Muscle of back (tissue), 3 donors: ENCODE measurements at regions not wholly inside any gene's neighbourhood (a gene's known extent, or its start where the extent isn't known, plus 50 kb on each side); places are given as distances from the start of the nearest gene placed in this dataset.
"Not testable (repeated sequence)": the region's sequence is repeated elsewhere in the genome, so short reads cannot be mapped to it uniquely, and the experiment has no call there.

Experiments
- DNase-seq, 3 donors: peaks; one replicate each; pipeline versions ENCODE4 v3.0.0 to v3.0.0-alpha.2; 2013

DNA sequence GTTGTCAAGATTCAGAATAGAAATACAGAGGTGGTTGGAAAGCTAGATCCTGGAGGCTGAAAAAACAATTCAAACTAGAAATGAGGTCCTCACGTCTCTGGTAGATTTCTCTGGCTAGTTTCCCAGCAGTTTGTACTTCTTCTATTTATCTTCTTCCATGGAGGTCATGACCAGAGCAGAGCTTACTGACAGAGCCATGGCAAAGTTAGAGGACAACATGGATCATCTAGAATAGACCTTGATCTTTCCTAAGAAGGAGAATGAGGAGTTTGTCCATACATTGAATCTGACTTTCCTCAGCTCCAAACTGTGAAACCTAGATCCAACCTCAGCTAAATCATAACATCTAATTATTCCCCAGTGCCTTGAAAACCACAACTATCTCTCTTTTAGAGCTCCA is 900.8 kb upstream of the GOT2 start:
- peak in 1 of 3 donors; percentile 9 for DNase-seq

DNA sequence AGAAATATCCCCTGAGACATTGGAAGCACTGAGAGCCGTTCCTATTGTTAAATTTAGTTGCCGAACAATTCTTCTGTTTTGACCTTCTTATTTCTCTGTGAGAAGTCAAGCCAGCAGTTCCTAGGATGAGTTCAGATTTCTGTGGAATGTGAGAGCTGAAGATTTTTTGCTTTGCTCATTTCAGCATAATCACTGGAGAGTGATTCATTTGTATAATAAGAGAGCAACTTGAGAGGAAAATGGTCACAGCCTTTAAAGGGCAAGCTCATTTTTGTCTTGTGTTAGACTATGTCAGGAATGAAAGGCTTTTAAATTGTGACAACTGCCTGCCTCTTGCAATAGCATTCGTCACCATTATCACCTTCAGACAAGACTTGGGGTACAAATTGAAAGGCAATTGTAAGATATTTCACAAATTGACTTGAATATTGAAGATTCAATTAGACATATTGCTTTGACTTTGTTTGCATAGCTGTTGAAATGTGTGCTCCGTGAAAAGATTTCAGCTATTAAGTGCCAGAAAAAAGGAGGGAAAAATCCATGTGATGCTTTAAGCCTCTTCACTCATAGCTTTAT is 900.0 kb upstream of the GOT2 start:
- DNase-seq = peak in 1 of 3 donors; percentile 72

DNA sequence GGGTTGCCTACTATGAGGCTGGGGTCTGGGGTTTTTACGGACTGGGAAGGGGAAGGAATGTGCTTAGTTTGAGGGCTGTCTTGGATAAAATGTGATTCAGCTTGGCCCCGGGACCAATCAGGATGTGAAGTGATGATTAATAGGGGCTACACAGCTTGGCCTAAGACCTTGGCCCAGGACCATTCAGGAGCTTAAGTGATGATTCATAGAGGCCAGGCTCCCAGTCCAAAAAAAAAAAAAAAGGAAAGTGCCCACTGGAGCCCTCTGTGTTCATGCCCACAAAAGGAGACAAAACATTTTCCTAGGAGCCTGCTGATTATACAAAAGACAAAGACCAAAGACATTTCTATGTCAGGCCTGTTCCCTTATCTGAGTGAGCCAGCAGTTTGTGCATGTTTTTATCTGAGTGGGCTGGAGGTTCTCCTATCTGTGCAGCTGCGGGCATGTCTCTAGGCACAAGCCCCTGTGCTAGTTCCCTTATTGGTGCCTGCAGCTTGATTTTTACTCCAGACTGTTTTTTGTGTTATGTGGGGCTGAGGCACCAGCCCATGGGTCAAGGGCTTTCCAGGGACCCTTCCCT is 898.2 kb upstream of the GOT2 start:
- peak in 1 of 3 donors; percentile 7 for DNase-seq

DNA sequence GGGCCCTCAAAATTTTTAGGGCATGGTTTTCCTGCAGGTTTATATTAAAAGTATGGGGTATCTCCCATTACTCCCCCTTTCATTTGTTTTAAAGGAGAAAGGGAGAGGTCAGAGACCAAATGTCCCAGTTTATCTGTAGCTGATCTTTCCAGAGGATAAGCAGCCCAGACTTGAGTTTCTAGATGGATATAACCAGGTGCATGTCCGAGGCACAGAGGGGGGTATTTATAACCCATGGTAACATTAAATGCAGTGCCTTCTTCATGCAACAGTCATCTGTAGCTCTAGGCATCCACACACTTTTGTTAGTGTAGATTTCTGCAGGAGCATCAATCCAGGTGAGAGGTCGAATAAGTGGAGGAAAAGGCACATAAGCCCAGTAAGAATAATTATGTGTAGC is 890.3 kb upstream of the GOT2 start:
- not testable (repeated sequence) for DNase-seq

DNA sequence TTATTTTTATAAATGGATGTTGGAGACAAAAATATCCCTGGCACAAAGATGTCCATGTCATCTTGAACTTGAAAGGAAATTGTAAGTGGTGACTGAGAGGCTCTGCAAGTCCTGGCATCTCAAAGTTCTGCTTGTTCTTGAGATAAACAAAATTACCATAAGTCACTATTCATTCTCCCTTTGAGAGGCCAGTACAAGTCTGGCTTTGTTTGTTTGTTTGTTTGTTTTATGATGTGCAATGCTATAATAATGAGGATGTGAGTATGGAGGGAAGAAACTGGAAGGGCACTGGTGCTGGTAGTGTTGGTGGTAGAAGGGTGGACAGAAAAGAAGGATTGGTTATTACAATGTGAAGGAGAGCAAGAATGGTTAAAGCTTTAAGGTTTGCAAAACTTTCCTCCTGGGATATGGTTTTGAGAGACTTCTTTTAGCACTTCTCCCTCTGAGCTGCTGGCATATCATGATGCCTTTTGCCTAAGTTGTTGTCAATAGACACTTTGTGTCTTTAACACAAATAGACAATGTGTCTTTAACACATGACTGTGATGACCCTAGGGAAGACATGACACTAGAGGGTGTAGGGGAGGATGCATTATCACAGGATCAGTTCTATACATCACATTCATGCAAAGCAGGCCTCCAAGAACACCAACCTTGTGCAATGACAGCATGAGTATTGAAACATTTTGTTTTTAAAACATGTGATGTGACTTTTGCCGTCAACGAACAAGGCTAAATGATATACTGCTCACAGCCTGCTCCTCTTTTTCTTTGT is 880.5 kb upstream of the GOT2 start:
- no peak for DNase-seq

DNA sequence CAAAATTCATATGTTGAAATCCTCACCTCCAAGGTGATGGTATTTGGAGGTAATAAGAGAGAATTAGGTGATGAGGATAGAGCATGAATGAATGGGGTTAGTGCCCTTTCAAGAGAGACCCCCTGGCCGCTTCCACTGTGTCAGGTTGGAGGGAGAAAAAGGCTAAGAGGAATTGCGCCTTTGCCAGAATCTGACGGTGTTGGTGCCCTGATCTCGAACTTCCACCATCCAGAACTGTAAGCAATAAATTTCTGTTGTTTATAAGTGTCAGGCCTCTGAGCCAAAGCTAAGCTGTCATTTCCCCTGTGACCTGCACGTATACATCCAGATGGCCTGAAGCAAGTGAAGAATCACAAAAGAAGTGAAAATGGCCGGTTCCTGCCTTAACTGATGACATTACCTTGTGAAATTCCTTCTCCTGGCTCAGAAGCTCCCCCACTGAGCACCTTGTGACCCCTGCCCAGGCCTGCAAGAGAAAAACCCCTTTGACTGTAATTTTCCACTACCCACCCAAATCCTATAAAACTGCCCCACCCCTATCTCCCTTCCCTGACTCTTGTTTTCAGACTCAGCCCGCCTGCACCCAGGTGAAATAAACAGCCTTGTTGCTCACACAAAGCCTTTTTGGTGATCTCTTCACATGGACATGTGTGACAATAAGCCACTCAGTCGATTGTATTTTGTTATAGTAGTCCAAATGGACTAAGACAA is 878.9 kb upstream of the GOT2 start:
- not testable (repeated sequence) for DNase-seq

DNA sequence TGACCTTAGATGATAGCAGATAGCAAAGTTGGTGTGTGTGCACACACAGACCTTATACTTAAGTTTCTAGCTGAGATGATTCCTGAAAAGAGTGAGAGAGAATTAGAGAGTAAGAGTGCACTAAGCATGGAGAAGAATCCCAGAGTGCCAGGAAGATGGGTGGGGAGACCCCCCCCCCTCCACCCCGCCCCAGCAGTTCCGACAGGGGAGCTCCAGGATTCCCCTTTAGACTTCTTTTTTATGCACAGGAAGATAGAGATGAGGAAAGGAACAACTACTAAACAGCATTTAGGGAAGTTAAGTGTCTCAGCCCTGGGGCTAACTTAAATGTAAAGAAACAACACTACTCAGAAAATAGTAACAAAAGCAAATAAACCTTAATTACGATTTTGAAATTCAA is 878.0 kb upstream of the GOT2 start:
- DNase-seq = no peak

DNA sequence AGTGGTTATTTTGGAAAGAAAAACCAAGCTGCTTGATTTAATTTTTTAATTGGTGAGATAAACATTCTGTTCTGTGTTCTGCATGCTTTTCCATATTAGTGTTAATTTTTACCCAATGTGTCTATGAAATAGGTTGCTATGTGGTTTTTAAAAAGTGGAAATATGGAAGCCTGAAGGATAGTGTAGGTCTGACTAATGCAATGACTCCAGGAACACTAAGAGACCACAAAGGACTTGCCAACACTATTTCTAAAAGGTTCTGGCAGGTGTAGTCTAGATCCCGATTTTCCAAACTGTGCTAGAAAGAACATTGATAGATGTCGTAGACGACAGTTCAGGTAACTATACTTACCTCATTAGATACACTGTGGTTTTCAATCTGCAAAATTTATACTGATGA is 877.4 kb upstream of the GOT2 start:
- DNase-seq = no peak

DNA sequence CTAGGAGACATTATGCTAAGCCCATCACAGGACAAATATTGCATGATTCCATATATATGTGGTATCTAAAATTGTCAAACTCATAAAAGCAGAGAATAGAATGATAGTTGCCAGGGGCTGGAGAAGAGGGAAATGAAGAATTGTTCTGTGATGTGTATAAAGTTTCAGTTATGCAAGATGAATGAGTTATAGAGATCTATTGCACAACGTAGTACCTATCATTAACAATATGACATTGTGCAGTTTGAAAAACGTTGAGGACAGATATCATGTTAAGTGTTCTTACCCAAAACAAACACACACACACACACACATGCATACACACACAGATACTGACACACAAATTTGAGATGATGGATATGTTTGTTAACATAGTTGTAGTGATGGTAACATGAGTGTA is 871.6 kb upstream of the GOT2 start:
- DNase-seq = no peak

DNA sequence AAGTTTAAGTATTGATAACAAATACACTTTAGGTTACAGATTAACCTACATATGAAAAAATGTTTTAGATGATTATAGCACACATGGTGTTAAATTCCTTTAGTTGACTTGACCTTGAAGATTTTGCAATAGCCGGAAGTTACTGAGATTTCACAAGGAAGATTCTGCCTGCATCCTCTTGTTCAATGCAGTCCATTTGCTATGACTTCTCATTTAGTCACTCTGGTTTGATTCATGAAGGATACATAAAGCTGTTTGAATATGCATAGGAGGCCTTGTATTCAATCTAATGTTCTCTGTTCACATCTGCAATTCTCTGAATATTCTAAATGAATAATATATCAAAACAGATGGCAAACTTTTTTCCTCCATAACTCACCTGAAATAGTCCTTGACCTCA is 870.2 kb upstream of the GOT2 start:
- DNase-seq = no peak

DNA sequence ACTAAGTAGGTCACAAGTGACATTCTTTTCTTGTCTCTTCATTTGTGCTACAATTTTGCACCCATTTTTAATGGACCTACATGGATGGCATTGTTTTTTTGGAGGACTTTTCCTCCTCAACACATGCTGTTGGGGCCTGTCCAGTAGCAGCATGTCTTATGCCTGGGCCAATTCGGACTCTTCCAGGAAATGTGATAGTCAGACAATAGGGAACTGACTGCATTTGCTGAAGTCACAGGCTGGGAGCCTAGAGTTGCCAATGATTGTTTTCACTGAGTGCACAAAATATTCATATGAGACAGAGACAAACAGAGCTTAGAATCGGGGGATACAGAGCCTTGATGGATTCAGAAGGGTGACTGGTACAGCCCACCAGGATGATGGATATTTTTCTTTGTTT is 867.3 kb upstream of the GOT2 start:
- DNase-seq = peak in 1 of 3 donors; percentile 6

DNA sequence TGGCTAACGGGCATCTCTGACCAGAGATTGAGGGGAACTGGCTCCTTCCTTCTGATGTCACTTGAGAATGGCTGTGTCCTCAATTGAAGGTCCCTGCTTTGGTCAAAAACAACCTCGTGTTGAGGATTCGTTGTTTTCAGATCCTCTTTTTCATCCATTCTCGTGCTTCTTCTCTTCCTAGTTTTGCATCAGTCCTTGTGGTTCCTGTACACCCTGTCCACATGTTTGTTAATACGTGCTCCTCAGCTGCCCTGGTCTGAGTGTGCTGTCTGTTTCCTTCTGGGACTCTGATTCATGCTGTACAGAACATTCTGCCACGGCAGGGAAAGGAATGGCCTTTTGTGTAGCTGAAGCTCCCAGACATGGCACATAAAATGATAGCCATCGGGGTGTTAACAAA is 863.2 kb upstream of the GOT2 start:
- no peak for DNase-seq

DNA sequence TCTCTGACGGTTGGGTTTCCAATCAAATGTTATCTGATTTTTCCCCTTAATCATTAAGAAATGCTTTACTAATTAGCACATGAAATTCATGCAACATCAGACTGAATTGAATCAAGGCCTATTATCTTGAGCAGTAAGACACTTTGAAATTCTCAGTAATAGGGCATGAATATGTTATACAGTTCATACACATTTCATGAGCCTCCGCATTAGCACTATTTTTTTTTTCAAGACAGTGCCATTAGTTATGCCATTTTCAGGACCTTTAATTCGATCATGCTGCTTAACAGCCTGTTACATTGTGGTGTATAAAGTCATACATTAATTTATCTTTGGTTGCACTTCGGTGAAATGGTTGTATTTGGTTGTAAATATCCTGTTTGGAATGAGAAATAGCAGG is 862.6 kb upstream of the GOT2 start:
- DNase-seq = no peak

DNA sequence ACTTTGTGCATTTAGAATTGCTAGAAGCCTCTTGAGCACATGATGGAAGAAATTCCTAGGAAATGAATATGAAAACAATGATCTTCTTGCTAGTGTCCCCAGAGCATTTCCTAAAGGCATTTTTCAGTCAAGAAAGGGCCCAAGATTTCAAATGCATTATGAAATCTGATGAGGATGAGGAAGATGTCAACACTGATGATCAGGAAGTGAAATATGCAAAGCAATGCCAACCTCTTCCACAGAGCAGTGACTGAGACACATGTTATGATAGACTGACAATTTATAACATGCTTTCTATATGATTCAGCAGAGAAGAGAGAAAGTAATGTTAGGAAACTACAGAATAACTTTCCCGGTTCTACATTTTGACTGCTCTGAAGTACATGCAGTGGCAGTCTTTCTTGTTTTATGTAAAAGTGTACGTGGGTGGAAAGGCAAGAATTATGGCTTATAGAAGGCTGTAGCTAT is 859.1 kb upstream of the GOT2 start:
- peak; percentile 8 to 88 (median 66) for DNase-seq

DNA sequence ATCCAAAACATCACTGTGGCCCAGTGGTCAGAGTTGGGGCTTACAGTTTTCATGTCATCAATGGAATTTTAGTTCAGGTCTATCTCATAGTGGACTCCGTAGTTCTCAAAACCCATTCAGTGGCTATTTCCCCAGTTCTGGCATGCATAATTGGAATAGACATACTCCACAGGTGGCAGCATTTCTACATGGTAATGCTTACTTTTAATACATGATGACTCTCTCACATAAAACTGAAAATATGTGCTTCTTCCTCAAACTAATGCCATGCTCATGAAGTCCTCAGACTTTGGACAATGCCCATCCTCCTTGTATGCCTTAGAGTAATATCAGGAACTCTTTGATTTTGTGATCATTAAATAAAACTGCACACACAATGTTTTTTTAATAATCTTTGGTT is 857.4 kb upstream of the GOT2 start:
- no peak for DNase-seq

DNA sequence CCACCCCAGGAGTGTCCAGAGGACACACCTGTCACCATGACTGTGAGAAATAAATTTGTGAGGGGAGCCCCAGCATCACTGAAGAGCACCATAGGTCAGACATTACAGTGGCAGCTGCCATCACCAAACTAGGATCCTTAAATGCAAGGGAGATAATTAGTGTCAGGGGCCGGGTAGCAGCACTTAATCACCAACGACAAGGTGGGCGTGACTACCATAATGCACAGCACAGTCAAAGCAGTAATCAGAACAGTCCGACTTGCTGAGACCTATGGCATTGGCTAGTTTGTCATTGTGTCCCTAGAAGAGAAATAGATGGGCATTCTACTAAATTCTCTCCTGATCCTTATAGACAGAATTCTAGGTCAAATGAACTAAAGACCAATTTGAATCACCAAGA is 856.7 kb upstream of the GOT2 start:
- DNase-seq = no peak

DNA sequence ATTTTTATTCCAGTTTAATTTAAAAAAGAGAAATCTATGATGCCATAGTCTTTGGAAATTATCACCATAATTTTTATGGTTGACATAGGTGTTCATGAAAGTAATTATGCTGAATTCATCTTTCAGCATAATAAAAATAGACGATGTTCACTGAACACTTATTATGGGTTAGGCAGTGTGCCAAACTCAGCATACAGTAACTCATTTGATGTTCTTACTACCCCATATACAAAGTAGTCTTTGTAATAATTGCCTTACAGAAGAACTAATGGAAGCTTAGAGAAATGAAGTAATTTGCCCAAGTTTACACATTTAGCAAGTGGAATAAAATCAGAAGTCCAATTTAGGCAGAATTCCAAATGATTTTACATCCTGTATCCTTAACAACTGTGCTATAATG is 852.2 kb upstream of the GOT2 start:
- DNase-seq = no peak

DNA sequence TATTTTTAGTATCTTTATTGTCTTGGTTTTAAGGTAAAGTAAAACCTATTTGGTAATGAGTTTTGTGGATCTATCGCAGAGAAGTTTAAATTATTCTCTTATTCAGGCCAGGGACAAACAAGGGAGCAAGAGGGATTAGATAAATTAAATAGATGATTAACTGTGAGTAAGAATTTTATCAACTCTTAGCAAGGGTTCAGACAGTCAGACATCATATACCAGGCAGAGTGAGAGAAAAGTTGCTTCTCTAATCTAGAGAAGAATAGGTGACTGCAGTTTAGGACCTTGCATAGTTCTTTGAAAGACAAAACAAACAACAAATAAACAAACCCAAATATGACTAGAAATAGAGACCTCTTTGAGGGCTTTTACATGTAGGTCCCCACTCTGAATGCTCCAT is 840.2 kb upstream of the GOT2 start:
- no peak for DNase-seq

DNA sequence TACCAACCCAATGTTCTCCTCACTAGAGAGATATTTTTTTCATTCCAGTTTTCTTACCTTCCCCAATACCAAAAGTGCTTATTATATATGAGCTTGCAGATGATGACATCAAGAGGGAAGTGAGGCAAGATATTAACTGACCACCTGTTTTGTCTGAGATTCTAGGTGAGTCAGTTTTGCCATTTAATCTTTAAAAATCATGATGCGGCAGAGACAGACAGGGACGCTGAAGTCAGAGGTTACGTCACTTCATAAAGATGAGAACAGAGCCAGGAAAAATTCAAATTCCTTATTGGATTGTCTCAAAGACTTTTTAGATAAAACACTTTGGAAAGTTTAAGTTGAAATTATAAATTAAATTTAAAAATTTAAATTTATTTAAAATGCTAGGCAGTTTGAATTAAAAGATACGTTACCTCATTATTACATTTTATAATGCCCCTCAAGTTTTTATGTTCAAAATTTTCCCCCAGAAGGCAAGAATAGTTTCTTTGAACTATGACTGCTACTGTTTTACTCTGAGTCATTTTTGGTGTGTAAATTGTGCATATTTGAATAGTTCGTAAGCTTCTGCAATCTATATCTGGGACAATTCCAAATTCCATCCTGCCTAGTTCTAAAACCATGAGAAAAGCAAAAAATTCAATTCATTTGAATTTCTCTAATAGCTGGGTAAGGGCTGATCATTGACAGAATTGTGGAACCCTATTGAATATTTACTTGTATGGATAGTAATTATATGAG is 839.6 kb upstream of the GOT2 start:
- DNase-seq = peak in 1 of 3 donors; percentile 78

DNA sequence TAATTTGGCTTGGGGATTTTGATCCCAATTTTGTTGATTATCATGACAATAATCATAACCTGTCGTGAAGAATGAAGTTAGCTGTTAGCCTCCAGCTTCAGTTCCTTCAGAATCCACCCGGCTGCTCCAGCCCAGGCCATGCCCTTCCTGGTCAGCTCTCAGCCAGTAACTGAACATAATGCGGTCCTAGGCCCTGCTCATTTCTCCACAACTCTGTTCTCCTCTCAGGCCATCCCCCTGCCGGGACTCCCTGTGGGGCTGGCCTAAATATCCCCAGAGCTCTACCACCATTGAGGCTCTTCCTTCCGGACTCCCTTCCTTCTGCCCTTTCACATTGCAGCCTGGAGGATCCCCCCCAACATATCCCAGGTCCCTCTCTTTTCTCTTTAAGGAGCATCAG is 833.4 kb upstream of the GOT2 start:
- DNase-seq = no peak

DNA sequence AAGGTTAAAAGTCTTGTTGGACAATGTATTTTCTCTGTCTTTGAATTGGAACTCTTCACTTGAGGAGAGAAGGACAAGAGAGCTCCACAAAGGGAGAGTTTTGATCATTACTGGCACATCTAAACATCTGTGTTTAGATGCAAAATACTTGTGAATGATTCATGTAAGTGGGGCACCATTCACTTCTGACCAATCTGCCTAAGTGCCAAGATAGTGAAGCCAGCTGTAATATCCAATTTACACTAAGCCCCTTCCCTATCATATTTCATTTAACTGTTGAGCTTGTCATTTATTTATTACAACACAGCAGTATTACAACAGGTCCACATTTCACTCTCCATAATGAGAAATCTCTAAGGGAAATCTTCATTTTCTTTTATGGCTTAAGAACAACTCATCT is 832.3 kb upstream of the GOT2 start:
- DNase-seq = no peak

DNA sequence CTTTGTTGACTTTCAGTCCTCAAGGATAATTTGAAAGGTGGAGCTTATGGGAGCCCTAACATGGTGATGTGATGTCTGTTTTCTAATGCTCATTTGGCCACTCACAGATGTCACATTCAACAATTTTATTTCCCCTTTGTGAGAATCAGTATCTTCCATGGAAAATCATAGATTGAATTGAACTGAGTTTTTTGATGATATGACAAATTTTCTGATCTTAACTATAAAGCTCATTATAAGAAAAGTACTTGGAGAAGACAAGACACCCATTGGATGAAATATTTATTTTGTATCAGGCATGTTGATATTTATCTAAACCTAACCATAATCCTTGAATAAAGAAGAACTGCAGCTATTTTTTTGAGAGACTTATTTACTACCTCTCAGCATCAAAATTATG is 824.6 kb upstream of the GOT2 start:
- no peak for DNase-seq
